ENCODE measurements at regions not wholly inside any gene's neighbourhood (a gene's known extent, or its start where the extent isn't known, plus 50 kb on each side); places are given as distances from the start of the nearest gene placed in this dataset.

GRCh38 chr2:161571051-161571429, 53.2 kb upstream of the SLC4A10 start:
- H3K27me3 ChIP-seq (ENCODE audit: insufficient read depth, poor library complexity, severe bottlenecking), result no peaks in the 10 kb centered on the region
- no peak overlapping the region for H3K4me3 ChIP-seq (ENCODE audit: severe bottlenecking)
- DNase-seq (ENCODE audit: low spot score), result no peak
- no peaks in the 10 kb centered on the region for H3K36me3 ChIP-seq (ENCODE audit: low read depth)
- H3K27ac ChIP-seq (ENCODE audit: poor library complexity, severe bottlenecking), result no peak overlapping the region
- no peaks in the 10 kb centered on the region for H3K4me1 ChIP-seq (ENCODE audit: insufficient read depth, poor library complexity, severe bottlenecking)
- H3K9me3 ChIP-seq (ENCODE audit: severe bottlenecking), result no peaks in the 10 kb centered on the region
- TF ChIP-seq, protein P1, sequence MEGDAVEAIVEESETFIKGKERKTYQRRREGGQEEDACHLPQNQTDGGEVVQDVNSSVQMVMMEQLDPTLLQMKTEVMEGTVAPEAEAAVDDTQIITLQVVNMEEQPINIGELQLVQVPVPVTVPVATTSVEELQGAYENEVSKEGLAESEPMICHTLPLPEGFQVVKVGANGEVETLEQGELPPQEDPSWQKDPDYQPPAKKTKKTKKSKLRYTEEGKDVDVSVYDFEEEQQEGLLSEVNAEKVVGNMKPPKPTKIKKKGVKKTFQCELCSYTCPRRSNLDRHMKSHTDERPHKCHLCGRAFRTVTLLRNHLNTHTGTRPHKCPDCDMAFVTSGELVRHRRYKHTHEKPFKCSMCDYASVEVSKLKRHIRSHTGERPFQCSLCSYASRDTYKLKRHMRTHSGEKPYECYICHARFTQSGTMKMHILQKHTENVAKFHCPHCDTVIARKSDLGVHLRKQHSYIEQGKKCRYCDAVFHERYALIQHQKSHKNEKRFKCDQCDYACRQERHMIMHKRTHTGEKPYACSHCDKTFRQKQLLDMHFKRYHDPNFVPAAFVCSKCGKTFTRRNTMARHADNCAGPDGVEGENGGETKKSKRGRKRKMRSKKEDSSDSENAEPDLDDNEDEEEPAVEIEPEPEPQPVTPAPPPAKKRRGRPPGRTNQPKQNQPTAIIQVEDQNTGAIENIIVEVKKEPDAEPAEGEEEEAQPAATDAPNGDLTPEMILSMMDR (IDR thresholded peaks at IDR 0.05; ENCODE audit: poor library complexity, severe bottlenecking), result no peak
- ATAC-seq (ENCODE audit: low read depth), result no peak; the same call in 2 of the 3 replicates

Measured in RWPE2 (cell line).